ENCODE measurements at regions not wholly inside any gene's neighbourhood (a gene's known extent, or its start where the extent isn't known, plus 50 kb on each side); places are given as distances from the start of the nearest gene placed in this dataset.
"Not testable (repeated sequence)": the region's sequence is repeated elsewhere in the genome, so short reads cannot be mapped to it uniquely, and the experiment has no call there.

- Histone ChIP-seq H3K36me3 (no peaks in the 10 kb centered on the region), H3K9me3 (peaks cover 0 to 3% of the 10 kb centered on the region in 2 donors), H3K4me1 (no peaks in the 10 kb centered on the region), H3K4me3 (no peak overlapping the region), H3K27ac (no peak overlapping the region), H3K27me3 (no peaks in the 10 kb centered on the region)
- DNase-seq (ENCODE audit: low spot score): no peak
- TF ChIP-seq CTCF (IDR thresholded peaks at IDR 0.05): no peak
Observed at GRCh38 chr1:104329278-104329677, 579.6 kb downstream of the AMY1C start.

GRCh38 chr1:104331763-104332162 is 582.1 kb downstream of the AMY1C start:
- no peak for TF ChIP-seq CTCF (IDR thresholded peaks at IDR 0.05)
- Histone ChIP-seq H3K9me3 (peaks cover 0 to 3% of the 10 kb centered on the region in 2 donors), H3K36me3 (no peaks in the 10 kb centered on the region)

GRCh38 chr1:104337927-104338326 is 588.2 kb downstream of the AMY1C start:
- H3K27ac ChIP-seq; H3K36me3 ChIP-seq; H3K9me3 ChIP-seq; H3K4me3 ChIP-seq; H3K4me1 ChIP-seq; H3K27me3 ChIP-seq; DNase-seq (ENCODE audit: low spot score): not testable (repeated sequence)

More at GRCh38 chr1:104331763-104332162, 582.1 kb downstream of the AMY1C start:
- no peaks in the 10 kb centered on the region for H3K4me1 ChIP-seq
- no peak overlapping the region for H3K4me3 ChIP-seq
- H3K27me3 ChIP-seq: no peaks in the 10 kb centered on the region
- DNase-seq (ENCODE audit: low spot score): no peak
- no peak overlapping the region for H3K27ac ChIP-seq

GRCh38 chr1:104341944-104342343 is 592.2 kb downstream of the AMY1C start:
- Histone ChIP-seq H3K4me3 (no peak overlapping the region), H3K4me1 (no peaks in the 10 kb centered on the region), H3K9me3 (no peaks in the 10 kb centered on the region), H3K27ac (no peak overlapping the region), H3K27me3 (no peaks in the 10 kb centered on the region), H3K36me3 (no peaks in the 10 kb centered on the region)
- no peak for DNase-seq (ENCODE audit: low spot score)
- TF ChIP-seq CTCF (IDR thresholded peaks at IDR 0.05): no peak

GRCh38 chr1:104348277-104348676 is 598.6 kb downstream of the AMY1C start:
- DNase-seq (ENCODE audit: low spot score): no peak
- Histone ChIP-seq H3K27me3 (no peaks in the 10 kb centered on the region), H3K9me3 (no peaks in the 10 kb centered on the region), H3K4me1 (no peaks in the 10 kb centered on the region), H3K27ac (no peak overlapping the region), H3K4me3 (no peak overlapping the region), H3K36me3 (no peaks in the 10 kb centered on the region)
- TF ChIP-seq CTCF (IDR thresholded peaks at IDR 0.05): no peak

GRCh38 chr1:104353580-104353979 is 603.9 kb downstream of the AMY1C start:
- no peak for TF ChIP-seq CTCF (IDR thresholded peaks at IDR 0.05)
- Histone ChIP-seq H3K4me3 (no peak overlapping the region), H3K27me3 (no peaks in the 10 kb centered on the region), H3K9me3 (no peaks in the 10 kb centered on the region), H3K4me1 (no peaks in the 10 kb centered on the region), H3K36me3 (no peaks in the 10 kb centered on the region), H3K27ac (no peak overlapping the region)
- no peak for DNase-seq (ENCODE audit: low spot score)

All from right atrium auricular region (tissue), 2 donors.